VCaP (cell line): ENCODE measurements at regions not wholly inside any gene's neighbourhood (a gene's known extent, or its start where the extent isn't known, plus 50 kb on each side); places are given as distances from the start of the nearest gene placed in this dataset.

Experiments used
- H3K27ac ChIP-seq: fragments of 450-650 bp; 2 replicates; pipeline ENCODE4 v1.5.1; 2017
- TF ChIP-seq, protein P1 (sequence below): fragments of 450-650 bp; conservative IDR thresholded peaks from 2 replicates; pipeline ENCODE4 v1.5.1; 2017; ENCODE audit warnings: mild to moderate bottlenecking, moderate library complexity

DNA sequence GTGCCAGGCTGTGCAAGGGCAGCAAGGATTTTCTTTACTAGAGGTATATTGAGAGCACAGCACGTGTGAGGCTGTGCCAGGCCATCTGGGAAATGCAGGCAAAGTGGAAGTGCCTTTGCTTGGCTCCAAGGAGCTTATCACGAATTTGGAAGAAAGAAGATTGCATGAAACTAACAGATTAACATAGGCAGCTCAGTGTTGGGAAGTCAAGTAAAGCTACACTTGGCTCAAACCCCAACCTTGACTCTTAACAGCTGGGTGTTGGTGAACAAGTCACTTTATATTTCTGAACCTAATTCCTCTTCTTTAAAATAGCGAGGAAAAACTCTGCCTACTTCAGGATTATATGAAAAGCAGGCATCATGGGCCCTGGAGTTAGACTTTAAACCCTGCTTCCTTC lies 105.2 kb downstream of the PLCE1 start:
- no peak overlapping the region for H3K27ac ChIP-seq
- TF ChIP-seq, protein P1, sequence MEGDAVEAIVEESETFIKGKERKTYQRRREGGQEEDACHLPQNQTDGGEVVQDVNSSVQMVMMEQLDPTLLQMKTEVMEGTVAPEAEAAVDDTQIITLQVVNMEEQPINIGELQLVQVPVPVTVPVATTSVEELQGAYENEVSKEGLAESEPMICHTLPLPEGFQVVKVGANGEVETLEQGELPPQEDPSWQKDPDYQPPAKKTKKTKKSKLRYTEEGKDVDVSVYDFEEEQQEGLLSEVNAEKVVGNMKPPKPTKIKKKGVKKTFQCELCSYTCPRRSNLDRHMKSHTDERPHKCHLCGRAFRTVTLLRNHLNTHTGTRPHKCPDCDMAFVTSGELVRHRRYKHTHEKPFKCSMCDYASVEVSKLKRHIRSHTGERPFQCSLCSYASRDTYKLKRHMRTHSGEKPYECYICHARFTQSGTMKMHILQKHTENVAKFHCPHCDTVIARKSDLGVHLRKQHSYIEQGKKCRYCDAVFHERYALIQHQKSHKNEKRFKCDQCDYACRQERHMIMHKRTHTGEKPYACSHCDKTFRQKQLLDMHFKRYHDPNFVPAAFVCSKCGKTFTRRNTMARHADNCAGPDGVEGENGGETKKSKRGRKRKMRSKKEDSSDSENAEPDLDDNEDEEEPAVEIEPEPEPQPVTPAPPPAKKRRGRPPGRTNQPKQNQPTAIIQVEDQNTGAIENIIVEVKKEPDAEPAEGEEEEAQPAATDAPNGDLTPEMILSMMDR, result no peak

DNA sequence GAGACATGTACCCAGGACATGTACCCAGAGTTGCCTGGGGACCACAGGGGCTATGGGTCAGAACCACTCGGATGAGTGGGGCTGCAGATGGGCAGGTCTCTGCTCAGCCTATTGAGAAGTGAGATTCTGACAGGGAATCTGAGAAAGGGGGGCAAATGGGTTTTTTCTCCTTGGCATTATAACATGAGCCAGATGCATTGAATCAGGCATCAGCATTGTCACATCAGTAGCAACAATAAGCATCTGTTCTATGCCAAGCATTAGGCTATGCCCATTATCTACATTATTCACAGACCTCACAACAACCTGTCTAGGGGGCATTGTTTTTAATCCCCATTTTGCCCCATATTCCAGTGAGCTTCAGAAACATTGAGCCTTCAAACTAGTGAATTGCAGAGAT lies 108.2 kb downstream of the PLCE1 start:
- TF ChIP-seq, protein P1, result no peak
- H3K27ac ChIP-seq, result no peak overlapping the region

DNA sequence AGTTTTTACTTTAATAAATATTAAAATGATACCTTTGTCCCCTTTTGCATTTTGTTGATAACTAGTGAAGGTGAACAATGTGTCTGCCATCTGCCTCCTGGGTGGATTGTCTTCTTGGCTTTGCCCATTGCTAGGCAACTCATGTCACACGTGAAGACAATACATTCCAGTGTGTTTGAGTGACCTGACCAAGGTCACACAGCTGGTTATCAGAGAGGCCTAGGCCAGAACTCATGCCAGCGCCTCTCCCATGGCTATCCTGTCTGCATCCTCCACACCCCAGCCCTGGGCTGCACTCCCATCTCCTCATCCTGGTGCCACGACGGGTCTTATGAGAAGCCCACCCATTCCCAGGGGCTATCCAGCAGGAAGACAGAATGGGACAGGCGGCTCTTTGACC lies 108.7 kb downstream of the PLCE1 start:
- H3K27ac ChIP-seq, result no peak overlapping the region
- TF ChIP-seq, protein P1, result no peak

DNA sequence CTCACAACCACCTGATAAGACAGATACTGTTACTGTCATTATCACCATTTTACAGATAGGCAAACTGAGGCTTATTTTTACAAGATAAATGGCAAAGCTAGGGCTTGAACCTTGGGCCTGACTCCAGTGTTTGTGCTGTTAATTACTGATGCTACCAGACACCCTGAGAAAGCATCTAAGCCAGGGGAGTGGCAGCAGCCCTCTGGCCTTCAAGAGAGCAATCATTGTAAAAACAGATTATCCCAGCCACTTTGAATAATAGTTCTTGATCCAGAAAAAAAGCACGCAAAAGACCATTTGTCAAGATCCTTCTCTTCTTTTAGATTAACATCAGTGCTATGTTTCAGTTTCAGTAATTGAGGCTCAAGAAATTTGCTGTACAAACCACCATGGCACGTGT lies 109.5 kb downstream of the PLCE1 start:
- TF ChIP-seq, protein P1, result no peak
- H3K27ac ChIP-seq, result no peak overlapping the region

DNA sequence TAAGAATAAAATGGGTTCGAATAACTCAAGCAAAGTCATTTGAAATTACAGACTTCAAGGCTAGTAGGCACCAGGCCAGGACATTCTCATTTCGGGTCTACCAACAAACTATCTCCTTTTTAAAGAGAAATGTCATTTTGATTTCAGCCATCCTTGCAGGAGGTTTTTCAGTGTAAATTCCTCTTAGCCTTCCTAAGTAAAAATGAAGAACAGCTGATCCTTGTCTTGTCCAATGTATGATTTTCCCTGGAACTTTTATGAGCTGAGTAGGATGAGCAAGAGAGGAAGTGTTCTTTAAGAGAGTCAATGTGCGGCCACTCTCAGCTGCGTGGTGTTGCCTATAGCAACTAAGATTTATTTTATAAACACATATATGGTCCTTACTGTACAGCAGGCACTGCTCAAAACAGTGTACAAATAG lies 110.1 kb downstream of the PLCE1 start:
- no peak overlapping the region for H3K27ac ChIP-seq
- TF ChIP-seq, protein P1, result no peak

DNA sequence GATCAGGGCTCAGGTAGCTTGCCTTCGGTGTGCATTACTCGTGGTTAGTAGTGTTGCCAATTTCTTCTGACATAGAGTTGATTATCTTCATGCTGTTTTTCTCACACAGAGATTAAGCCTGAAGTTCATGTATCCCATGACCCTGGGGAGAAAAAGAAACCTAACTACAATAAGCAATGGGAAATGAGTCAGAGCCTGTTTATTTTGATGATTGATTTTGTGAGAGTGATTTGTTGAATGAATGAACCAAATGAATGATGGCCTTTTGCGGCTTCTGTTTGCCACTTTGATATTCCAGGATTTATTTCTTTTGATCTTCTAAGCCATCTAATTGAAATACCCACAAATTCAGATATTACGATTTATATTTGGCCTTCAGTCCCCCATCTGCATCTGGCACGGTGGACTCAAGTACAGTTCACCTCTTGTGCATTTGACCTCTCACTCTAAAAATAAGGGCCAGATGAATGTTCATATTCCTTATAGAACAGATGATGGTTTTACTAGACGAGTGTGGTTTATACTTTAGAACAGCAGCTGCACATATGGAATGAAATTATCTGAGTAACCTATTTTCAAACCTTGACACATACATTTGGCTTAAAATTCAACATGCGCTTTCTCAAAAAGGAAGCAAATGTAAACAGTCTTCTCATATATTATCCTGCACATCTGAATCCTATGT lies 110.7 kb downstream of the PLCE1 start:
- no peak overlapping the region for H3K27ac ChIP-seq
- TF ChIP-seq, protein P1, result no peak

DNA sequence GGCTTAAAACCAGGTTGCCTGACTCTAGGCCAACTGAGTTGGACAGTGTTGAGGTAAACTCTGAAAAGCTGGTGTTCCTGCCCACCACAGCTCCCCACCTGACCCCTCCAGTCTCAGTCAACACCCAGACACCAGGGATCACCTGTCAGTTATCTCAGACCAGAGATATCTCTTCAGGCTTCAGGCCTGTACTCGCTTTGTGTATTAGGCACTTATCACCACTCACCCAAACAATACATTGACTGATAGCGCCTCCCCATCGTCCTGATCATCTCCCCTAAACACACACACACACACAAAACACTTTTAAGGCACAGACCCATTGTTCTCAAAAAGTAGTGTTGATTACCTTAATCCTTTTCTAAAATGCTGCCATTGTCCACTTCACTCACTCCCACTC lies 111.5 kb downstream of the PLCE1 start:
- TF ChIP-seq, protein P1, result no peak
- H3K27ac ChIP-seq, result no peak overlapping the region
